Urothelium cell line (cell line): ENCODE measurements at regions not wholly inside any gene's neighbourhood (a gene's known extent, or its start where the extent isn't known, plus 50 kb on each side); places are given as distances from the start of the nearest gene placed in this dataset.

Experiments
- DNase-seq: peaks from one replicate; pipeline ENCODE4 v3.0.0; 2011; ENCODE audit warnings: low spot score, mixed read lengths
- FAIRE-seq: peaks from 2 replicates; lab custom pipeline; 2011; peaks lifted over from hg19 to GRCh38; lab: Jason Lieb, UNC

GRCh38 chr6:105487040-105487790 is 84.3 kb upstream of the PREP start:
- DNase-seq (no peak), FAIRE-seq (no peak)

GRCh38 chr6:105485456-105485855 is 82.6 kb upstream of the PREP start:
- DNase-seq (no peak), FAIRE-seq (no peak)

- no peak for FAIRE-seq
- peak; percentile 10 for DNase-seq
These were observed 81.6 kb upstream of the PREP start for GRCh38 chr6:105484238-105485161.

- no peak for FAIRE-seq
- no peak for DNase-seq
These were observed 80.6 kb upstream of the PREP start for GRCh38 chr6:105483492-105483891.

- DNase-seq (no peak), FAIRE-seq (no peak)
These were observed 80.0 kb upstream of the PREP start for GRCh38 chr6:105482921-105483320.

GRCh38 chr6:105482227-105482844 is 79.5 kb upstream of the PREP start:
- DNase-seq (peak; percentile 17), FAIRE-seq (no peak)

GRCh38 chr6:105476978-105477377 is 74.1 kb upstream of the PREP start:
- FAIRE-seq (no peak), DNase-seq (no peak)

GRCh38 chr6:105474234-105474633 is 71.4 kb upstream of the PREP start:
- no peak for DNase-seq
- no peak for FAIRE-seq

GRCh38 chr6:105469946-105470345 is 67.1 kb upstream of the PREP start:
- no peak for DNase-seq
- no peak for FAIRE-seq

GRCh38 chr6:105468850-105469249 is 66.0 kb upstream of the PREP start:
- no peak for FAIRE-seq
- no peak for DNase-seq

- no peak for FAIRE-seq
- DNase-seq = no peak
These were observed 58.0 kb upstream of the PREP start for GRCh38 chr6:105460860-105461259.

- DNase-seq = peak; percentile 28
- no peak for FAIRE-seq
These were observed 57.0 kb upstream of the PREP start for GRCh38 chr6:105459864-105460263.

- no peak for FAIRE-seq
- DNase-seq = no peak
These were observed 56.2 kb upstream of the PREP start for GRCh38 chr6:105459049-105459448.

- no peak for DNase-seq
These were observed 55.7 kb upstream of the PREP start for GRCh38 chr6:105458551-105458950.

GRCh38 chr6:105458084-105458483 is 55.2 kb upstream of the PREP start:
- FAIRE-seq = no peak
- no peak for DNase-seq

More at GRCh38 chr6:105458551-105458950, 55.7 kb upstream of the PREP start:
- FAIRE-seq = no peak

- FAIRE-seq (no peak), DNase-seq (no peak)
These were observed 51.1 kb upstream of the PREP start for GRCh38 chr6:105453968-105454367.

- DNase-seq (no peak), FAIRE-seq (no peak)
These were observed 50.3 kb upstream of the PREP start for GRCh38 chr6:105452924-105453756.
